Testis (tissue), 2 donors: ENCODE measurements at regions not wholly inside any gene's neighbourhood (a gene's known extent, or its start where the extent isn't known, plus 50 kb on each side); places are given as distances from the start of the nearest gene placed in this dataset.

Experiments
- DNase-seq: peaks from one replicate; pipeline ENCODE4 v3.0.0-alpha.2; 2019
- H3K27ac ChIP-seq, 2 donors: fragments of 200-600 bp; sonication (generic); one replicate each; pipeline ENCODE4 v1.5.1; 2019
- H3K27me3 ChIP-seq: fragments of 200-600 bp; sonication (generic); one replicate; pipeline ENCODE4 v1.5.1; 2019
- H3K36me3 ChIP-seq: fragments of 200-600 bp; sonication (generic); one replicate; pipeline ENCODE4 v1.5.1; 2017; ENCODE audit warnings: low read depth; ENCODE audit errors: missing control alignments
- H3K4me1 ChIP-seq: fragments of 200-600 bp; sonication (generic); one replicate; pipeline ENCODE4 v1.5.1; 2019
- H3K4me3 ChIP-seq, 2 donors: fragments of 200-600 bp; sonication (generic); one replicate each; pipeline ENCODE4 v1.5.1; 2017 to 2019
- H3K9me3 ChIP-seq: fragments of 200-600 bp; sonication (generic); one replicate; pipeline ENCODE4 v1.5.1; 2017
- POLR2A ChIP-seq: fragments of 450-650 bp; IDR thresholded peaks from one replicate; pipeline ENCODE4 v1.6.1; 2017; ENCODE audit warnings: antibody characterized with exemption, mild to moderate bottlenecking, moderate library complexity
- WGBS, 2 donors: methylation state at CpG; one replicate each; pipeline ENCODE4 v1.1.5; 2018; 5-methylcytosine and 5-hydroxymethylcytosine counted together
- intact Hi-C: fragments of 100-400 bp; cut with DNase I; formaldehyde crosslinking; loops from one replicate; pipeline ENCODE4 v1.15.1; 2023; ENCODE audit warnings: low total_unique reads
- TF ChIP-seq, protein P1 (sequence below), 3 experiments: fragments of 450-650 bp in 2 of 3; fragments of 200-600 bp in 1 of 3; sonication (generic) in 1 of 3; IDR thresholded peaks; one replicate each; pipeline ENCODE4 v1.5.1; 2016 to 2019; ENCODE audit warnings: antibody characterized with exemption in 3 of 3, mild to moderate bottlenecking in 2 of 3, moderate library complexity in 1 of 3

DNA sequence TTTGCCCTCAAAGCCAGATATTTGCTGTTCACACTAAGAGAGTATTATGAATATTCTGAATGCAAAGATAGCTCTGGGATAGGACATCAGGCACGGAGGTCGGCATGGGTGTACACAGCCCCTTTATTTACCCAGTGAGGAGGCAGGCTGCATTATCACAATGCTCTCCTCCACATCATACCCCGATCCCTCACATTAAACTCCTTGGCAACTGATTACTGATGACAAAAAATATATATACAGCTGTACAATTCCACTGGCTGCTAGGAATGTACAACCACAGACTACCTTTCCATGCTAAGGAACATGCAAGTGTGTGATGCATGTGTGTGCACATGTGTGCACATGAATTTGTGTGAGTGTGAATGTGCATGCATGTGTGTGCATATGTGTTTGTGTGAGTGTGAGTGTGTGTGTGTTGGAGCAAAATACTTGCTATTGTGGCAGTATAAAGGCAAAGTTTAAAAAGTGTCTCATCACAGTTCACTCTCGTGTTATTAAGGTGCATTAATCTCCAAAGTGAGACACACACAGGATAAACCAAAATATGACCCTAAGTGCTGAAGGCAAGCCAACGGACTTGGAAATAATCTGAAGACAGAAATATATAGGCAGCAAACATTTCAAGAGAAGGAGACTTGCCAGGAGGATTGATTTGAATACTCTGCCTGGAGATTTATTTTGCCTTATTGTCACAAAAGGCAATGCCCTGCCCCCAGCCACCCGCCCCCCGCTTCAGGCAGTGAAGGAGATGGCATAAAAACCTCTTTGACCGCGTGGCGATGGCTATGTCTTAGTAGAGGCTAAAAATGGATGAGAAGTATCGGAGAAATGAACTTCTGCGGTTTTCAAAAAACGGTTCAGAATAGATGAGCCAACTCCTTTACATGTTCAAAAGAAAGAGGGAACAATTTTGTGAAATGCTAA lies 274.8 kb downstream of the TSHZ3 start:
- no peak overlapping the region for H3K27ac ChIP-seq
- no peak overlapping the region for H3K4me3 ChIP-seq
- intact Hi-C loops, result no loop called here
- no peaks in the 10 kb centered on the region for H3K9me3 ChIP-seq
- WGBS, 2 donors, result 73 to 78% methylated on average over 13 of the region's 13 CpGs
- no peaks in the 10 kb centered on the region for H3K4me1 ChIP-seq
- DNase-seq, result no peak
- H3K27me3 ChIP-seq, result no peaks in the 10 kb centered on the region
- H3K36me3 ChIP-seq, result no peaks in the 10 kb centered on the region
- TF ChIP-seq, protein P1, sequence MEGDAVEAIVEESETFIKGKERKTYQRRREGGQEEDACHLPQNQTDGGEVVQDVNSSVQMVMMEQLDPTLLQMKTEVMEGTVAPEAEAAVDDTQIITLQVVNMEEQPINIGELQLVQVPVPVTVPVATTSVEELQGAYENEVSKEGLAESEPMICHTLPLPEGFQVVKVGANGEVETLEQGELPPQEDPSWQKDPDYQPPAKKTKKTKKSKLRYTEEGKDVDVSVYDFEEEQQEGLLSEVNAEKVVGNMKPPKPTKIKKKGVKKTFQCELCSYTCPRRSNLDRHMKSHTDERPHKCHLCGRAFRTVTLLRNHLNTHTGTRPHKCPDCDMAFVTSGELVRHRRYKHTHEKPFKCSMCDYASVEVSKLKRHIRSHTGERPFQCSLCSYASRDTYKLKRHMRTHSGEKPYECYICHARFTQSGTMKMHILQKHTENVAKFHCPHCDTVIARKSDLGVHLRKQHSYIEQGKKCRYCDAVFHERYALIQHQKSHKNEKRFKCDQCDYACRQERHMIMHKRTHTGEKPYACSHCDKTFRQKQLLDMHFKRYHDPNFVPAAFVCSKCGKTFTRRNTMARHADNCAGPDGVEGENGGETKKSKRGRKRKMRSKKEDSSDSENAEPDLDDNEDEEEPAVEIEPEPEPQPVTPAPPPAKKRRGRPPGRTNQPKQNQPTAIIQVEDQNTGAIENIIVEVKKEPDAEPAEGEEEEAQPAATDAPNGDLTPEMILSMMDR (IDR thresholded peaks at IDR 0.05), result no peak
- no peak for TF ChIP-seq POLR2A

DNA sequence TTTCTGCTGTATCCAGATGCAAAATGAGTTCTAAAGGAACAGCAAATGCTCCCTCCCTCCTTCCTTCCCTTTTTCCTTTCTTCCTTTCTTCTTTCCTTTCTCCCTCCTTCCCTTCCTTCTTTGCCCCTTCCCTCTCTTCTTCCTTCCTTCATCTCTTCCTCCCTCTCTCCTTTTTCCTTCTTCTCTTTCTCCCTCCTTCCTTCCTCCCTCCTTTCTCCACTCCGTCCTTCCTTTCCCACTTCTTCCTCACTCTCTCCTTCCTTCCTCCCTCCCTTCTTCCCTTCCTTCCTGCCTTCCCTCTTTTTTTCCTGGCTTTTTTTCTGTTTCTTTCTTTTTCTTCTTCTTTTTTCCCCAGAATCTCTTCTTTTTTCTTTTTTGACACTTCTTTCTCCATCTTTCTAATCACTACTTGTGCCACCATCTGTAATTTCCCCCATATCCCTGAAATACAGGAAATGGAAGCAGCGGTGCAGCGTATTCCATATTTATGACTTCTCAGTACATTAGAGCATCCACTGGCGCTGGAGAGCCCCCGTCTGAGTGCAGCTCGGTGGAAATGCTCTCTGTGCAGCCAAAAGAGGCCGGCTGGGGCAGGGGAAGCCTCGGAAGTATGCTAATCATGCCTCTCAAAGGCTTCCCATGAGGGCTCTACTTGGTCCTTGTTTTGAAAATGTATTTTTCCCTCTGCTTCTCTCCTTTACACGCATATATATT lies 275.6 kb downstream of the TSHZ3 start:
- no peak overlapping the region for H3K27ac ChIP-seq
- H3K4me3 ChIP-seq, result no peak overlapping the region
- H3K27me3 ChIP-seq, result no peaks in the 10 kb centered on the region
- TF ChIP-seq, protein P1 (IDR thresholded peaks at IDR 0.05), result no peak
- TF ChIP-seq POLR2A, result no peak
- DNase-seq, result no peak
- H3K9me3 ChIP-seq, result no peaks in the 10 kb centered on the region
- H3K36me3 ChIP-seq, result no peaks in the 10 kb centered on the region
- WGBS, 2 donors, result 45 to 50% methylated on average over 9 of the region's 9 CpGs
- no peaks in the 10 kb centered on the region for H3K4me1 ChIP-seq
- intact Hi-C loops, result no loop called here

DNA sequence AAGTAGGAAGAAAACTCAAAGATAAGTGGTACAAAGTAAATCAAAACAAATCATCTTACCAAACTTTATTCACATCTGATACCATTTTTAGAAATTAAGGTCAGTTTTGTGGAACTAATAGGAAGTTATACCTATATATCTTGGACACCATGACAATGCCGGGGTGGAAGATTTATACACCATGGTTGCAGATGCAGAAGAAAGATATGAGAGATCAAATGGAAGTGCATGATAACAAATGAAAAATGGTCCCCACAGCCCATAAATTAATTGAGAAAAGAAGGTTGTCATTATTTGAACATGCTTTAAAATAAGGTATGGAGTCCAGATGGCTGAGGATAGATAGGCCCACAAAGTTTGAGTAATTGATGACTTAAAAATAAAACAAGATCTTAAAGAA lies 276.8 kb downstream of the TSHZ3 start:
- Histone ChIP-seq H3K9me3 (no peaks in the 10 kb centered on the region), H3K27ac (no peak overlapping the region), H3K4me1 (no peaks in the 10 kb centered on the region), H3K36me3 (no peaks in the 10 kb centered on the region), H3K4me3 (no peak overlapping the region), H3K27me3 (no peaks in the 10 kb centered on the region)
- no peak for DNase-seq
- intact Hi-C loops, result no loop called here
- WGBS, 2 donors, result 81 to 95% methylated on average over 1 of the region's 1 CpG
- no peak for TF ChIP-seq POLR2A
- TF ChIP-seq, protein P1 (IDR thresholded peaks at IDR 0.05), result no peak

DNA sequence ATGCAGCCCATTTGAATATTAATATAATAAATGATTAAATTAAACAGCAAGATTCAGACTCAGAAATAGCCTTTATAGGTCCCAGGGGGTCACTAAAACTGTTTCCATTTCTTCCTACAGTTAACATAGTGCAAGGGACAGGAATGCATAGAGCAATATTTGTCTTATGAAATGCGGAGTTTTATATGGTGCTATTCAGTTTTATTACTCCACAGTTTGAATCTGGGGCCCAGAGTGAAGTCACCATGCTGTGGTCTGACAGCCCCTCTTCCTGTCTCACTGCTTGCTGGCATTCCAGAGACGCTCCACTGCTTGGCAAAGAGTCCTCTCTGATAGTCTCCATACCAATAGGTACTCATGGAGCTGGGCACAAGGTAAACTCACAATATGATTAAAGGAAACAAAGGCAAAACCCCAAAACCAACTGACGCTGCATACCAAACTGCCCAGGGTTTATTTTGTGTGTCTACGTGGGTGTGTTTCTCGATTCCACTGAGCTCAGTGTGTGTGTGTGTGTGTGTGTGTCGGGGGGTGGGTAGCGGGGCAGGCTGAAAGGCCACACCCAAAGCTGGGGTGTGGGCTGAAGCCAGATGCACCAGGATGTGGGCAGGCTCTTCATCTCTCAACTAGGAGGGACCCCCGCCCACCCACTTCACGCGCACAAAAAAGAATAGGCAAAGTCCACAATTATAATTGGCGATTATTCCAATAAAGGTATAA lies 277.9 kb downstream of the TSHZ3 start:
- no peak overlapping the region for H3K4me3 ChIP-seq
- intact Hi-C loops, result no loop called here

More for the DNA sequence above, 277.9 kb downstream of the TSHZ3 start:
- Histone ChIP-seq H3K9me3 (no peaks in the 10 kb centered on the region), H3K27me3 (no peaks in the 10 kb centered on the region), H3K4me1 (no peaks in the 10 kb centered on the region), H3K36me3 (no peaks in the 10 kb centered on the region), H3K27ac (no peak overlapping the region)
- TF ChIP-seq POLR2A, result no peak
- TF ChIP-seq, protein P1 (IDR thresholded peaks at IDR 0.05), result no peak
- 88 to 94% methylated on average over 11 of the region's 11 CpGs for WGBS, 2 donors
- DNase-seq, result no peak
